ENCODE measurements at regions not wholly inside any gene's neighbourhood (a gene's known extent, or its start where the extent isn't known, plus 50 kb on each side); places are given as distances from the start of the nearest gene placed in this dataset.

DNA sequence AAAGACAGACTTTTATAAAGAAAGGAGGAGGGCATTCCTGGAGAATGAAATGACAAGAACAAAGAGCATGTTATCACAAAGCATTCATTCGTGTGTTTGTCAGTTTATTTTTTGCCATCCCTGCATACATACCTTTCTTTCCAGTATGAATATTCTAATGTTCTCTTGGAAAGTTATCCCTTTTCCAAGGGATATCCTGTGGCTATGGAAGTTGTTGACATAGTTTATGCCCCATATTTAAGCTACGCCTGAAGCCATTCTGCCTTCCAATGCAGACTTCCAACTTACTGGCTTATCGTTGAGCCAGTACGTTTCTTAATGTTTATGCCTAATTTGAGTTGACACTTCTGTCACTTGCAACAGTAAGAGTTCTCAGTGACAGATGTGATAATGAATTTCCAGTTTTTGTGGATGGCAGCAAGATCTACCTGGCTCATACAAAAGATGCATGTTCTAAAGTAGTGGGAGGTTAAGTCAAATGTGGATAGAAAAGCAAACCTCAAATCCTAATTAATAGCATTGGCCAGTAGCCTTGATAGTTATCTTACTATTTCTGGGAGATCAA is 133.3 kb upstream of the ANO3 start:
- TF ChIP-seq, protein P1, sequence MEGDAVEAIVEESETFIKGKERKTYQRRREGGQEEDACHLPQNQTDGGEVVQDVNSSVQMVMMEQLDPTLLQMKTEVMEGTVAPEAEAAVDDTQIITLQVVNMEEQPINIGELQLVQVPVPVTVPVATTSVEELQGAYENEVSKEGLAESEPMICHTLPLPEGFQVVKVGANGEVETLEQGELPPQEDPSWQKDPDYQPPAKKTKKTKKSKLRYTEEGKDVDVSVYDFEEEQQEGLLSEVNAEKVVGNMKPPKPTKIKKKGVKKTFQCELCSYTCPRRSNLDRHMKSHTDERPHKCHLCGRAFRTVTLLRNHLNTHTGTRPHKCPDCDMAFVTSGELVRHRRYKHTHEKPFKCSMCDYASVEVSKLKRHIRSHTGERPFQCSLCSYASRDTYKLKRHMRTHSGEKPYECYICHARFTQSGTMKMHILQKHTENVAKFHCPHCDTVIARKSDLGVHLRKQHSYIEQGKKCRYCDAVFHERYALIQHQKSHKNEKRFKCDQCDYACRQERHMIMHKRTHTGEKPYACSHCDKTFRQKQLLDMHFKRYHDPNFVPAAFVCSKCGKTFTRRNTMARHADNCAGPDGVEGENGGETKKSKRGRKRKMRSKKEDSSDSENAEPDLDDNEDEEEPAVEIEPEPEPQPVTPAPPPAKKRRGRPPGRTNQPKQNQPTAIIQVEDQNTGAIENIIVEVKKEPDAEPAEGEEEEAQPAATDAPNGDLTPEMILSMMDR (conservative IDR thresholded peaks at IDR 0.05 in 1 of 2, IDR thresholded peaks at IDR 0.05 in 1 of 2; ENCODE audit: low read depth in 1 of 2, low read length in 2 of 2) = no peak
- TF ChIP-seq EZH2 (IDR thresholded peaks at IDR 0.05; ENCODE audit: low read length, missing control alignments) = no peak

All from fibroblast of lung (primary cell).